RWPE2 (cell line): ENCODE measurements at regions not wholly inside any gene's neighbourhood (a gene's known extent, or its start where the extent isn't known, plus 50 kb on each side); places are given as distances from the start of the nearest gene placed in this dataset.

ENCODE experiments used
- ATAC-seq: fragments of 200-7000 bp; cut with Tn5 transposase; 3 replicates; pipeline ENCODE4 v1.9.1; 2021; ENCODE audit warnings: low read depth
- DNase-seq: peaks from one replicate; pipeline ENCODE4 v3.0.0-alpha.2; 2020; ENCODE audit warnings: low spot score
- H3K27ac ChIP-seq: fragments of 450-650 bp; 2 replicates; pipeline ENCODE4 v1.5.1; 2017; ENCODE audit warnings: mild to moderate bottlenecking; ENCODE audit not compliant: poor library complexity, severe bottlenecking
- H3K27me3 ChIP-seq: fragments of 250-450 bp; sonication (Bioruptor Pico); 2 replicates; pipeline ENCODE4 v1.5.1; 2021; ENCODE audit warnings: mild to moderate bottlenecking, moderate library complexity; ENCODE audit not compliant: insufficient read depth, poor library complexity, severe bottlenecking
- H3K36me3 ChIP-seq: fragments of 250-450 bp; sonication (Bioruptor Pico); 2 replicates; pipeline ENCODE4 v1.5.1; 2020; ENCODE audit warnings: low read depth, mild to moderate bottlenecking, moderate library complexity
- H3K4me1 ChIP-seq: fragments of 250-450 bp; sonication (Bioruptor Pico); 2 replicates; pipeline ENCODE4 v1.5.1; 2021; ENCODE audit warnings: mild to moderate bottlenecking, moderate library complexity; ENCODE audit not compliant: insufficient read depth, poor library complexity, severe bottlenecking
- H3K4me3 ChIP-seq: fragments of 250-450 bp; sonication (Bioruptor Pico); 2 replicates; pipeline ENCODE4 v1.5.1; 2021; ENCODE audit warnings: mild to moderate bottlenecking, moderate library complexity; ENCODE audit not compliant: severe bottlenecking
- H3K9me3 ChIP-seq: fragments of 250-450 bp; sonication (Bioruptor Pico); 2 replicates; pipeline ENCODE4 v1.5.1; 2021; ENCODE audit warnings: mild to moderate bottlenecking, moderate library complexity; ENCODE audit not compliant: severe bottlenecking
- TF ChIP-seq, protein P1 (sequence below): fragments of 450-650 bp; IDR thresholded peaks from one replicate; pipeline ENCODE4 v1.5.1; 2017; ENCODE audit warnings: mild to moderate bottlenecking, moderate library complexity; ENCODE audit not compliant: poor library complexity, severe bottlenecking

GRCh38 chr2:88351249-88351601 lies 101.3 kb downstream of the FOXI3 start:
- ATAC-seq (0 out of 3 replicates have a peak, but pooled peaks have one; percentile 22), DNase-seq (no peak)
- TF ChIP-seq, protein P1, sequence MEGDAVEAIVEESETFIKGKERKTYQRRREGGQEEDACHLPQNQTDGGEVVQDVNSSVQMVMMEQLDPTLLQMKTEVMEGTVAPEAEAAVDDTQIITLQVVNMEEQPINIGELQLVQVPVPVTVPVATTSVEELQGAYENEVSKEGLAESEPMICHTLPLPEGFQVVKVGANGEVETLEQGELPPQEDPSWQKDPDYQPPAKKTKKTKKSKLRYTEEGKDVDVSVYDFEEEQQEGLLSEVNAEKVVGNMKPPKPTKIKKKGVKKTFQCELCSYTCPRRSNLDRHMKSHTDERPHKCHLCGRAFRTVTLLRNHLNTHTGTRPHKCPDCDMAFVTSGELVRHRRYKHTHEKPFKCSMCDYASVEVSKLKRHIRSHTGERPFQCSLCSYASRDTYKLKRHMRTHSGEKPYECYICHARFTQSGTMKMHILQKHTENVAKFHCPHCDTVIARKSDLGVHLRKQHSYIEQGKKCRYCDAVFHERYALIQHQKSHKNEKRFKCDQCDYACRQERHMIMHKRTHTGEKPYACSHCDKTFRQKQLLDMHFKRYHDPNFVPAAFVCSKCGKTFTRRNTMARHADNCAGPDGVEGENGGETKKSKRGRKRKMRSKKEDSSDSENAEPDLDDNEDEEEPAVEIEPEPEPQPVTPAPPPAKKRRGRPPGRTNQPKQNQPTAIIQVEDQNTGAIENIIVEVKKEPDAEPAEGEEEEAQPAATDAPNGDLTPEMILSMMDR = peak; percentile 46
- no peak overlapping the region for H3K27ac ChIP-seq
- H3K4me3 ChIP-seq = no peak overlapping the region
- H3K36me3 ChIP-seq = no peaks in the 10 kb centered on the region
- no peaks in the 10 kb centered on the region for H3K9me3 ChIP-seq
- no peaks in the 10 kb centered on the region for H3K27me3 ChIP-seq
- no peaks in the 10 kb centered on the region for H3K4me1 ChIP-seq

- peak; percentile 69 for ATAC-seq
- no peak for DNase-seq
Measured at GRCh38 chr2:88350331-88351248, 101.9 kb downstream of the FOXI3 start.

DNA sequence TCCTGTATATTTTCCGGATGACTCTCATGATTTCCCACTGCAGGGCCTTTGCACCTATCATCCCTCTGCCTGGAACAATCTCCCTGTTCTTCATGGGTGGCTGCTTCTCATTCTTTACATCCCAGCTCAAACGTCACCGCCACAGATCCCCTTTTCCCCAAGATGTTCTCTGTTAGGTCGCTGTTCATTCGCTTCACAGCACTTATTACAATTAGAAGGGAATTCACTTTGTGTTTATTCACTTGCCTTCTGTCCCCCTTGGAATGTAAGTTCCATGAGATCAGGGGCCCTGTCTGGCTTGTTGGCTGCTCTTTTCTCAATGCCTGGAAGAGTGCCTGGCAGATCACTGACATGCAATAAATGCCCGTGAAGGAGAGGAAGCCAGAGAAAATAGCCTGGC lies 106.7 kb downstream of the FOXI3 start:
- no peak overlapping the region for H3K27ac ChIP-seq
- DNase-seq (no peak), ATAC-seq (no peak)
- H3K4me3 ChIP-seq = no peak overlapping the region
- no peaks in the 10 kb centered on the region for H3K4me1 ChIP-seq
- H3K27me3 ChIP-seq = no peaks in the 10 kb centered on the region
- TF ChIP-seq, protein P1 = no peak
- H3K9me3 ChIP-seq = no peaks in the 10 kb centered on the region
- H3K36me3 ChIP-seq = no peaks in the 10 kb centered on the region

More at GRCh38 chr2:88350331-88351248, 101.9 kb downstream of the FOXI3 start:
- Histone ChIP-seq H3K4me1 (no peaks in the 10 kb centered on the region), H3K27ac (no peak overlapping the region), H3K27me3 (no peaks in the 10 kb centered on the region), H3K9me3 (no peaks in the 10 kb centered on the region), H3K4me3 (peak overlapping the region; percentile 17), H3K36me3 (no peaks in the 10 kb centered on the region)
- TF ChIP-seq, protein P1 = peak; percentile 75

DNA sequence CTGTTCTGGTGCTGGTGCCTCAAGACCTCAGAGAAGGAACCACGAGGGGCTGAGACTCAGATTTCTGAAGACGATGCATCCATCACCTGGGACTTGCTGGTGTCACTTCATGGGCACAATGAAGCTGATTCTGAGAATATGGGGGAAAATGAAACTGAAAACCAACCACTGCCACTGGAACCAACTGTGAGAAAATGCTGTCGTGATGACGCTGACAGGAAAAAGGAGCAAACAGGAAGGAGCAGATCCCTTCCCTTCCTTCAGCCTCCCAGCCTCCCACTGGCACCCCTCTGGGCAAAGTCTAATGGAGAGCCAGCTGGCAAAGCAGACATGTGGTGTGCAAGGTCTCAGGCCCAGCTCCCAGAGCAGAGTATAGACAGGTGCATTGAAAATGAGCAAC lies 109.7 kb downstream of the FOXI3 start:
- Histone ChIP-seq H3K9me3 (no peaks in the 10 kb centered on the region), H3K4me1 (no peaks in the 10 kb centered on the region), H3K27me3 (peaks cover 2% of the 10 kb centered on the region), H3K4me3 (no peak overlapping the region), H3K27ac (no peak overlapping the region), H3K36me3 (no peaks in the 10 kb centered on the region)
- TF ChIP-seq, protein P1 = no peak
- DNase-seq (no peak), ATAC-seq (no peak)

DNA sequence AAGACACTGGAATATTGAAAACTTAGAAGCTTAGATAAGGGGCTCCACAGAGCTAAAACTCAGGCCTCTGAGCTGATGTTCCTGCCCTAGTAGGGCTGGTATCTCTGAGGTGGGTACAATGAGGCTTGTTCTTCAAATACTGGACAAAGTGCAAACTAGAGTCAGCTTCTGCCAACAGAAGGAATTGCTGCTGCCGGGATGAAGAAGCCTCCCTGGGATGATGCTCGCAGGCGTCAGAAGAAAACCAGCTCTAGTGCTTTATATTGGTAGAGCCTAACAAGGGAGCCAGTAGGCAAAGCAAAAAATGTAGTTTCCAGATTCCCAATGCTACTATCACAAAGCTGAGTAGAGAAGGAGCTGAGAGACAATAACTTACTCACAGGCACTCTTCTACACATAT lies 118.1 kb downstream of the FOXI3 start:
- Histone ChIP-seq H3K4me3 (no peak overlapping the region), H3K27ac (no peak overlapping the region), H3K27me3 (peaks cover 25% of the 10 kb centered on the region), H3K9me3 (no peaks in the 10 kb centered on the region), H3K4me1 (peaks cover 4% of the 10 kb centered on the region), H3K36me3 (no peaks in the 10 kb centered on the region)
- ATAC-seq (no peak), DNase-seq (no peak)
- TF ChIP-seq, protein P1 = no peak
